ENCODE measurements at regions not wholly inside any gene's neighbourhood (a gene's known extent, or its start where the extent isn't known, plus 50 kb on each side); places are given as distances from the start of the nearest gene placed in this dataset.
"Not testable (repeated sequence)": the region's sequence is repeated elsewhere in the genome, so short reads cannot be mapped to it uniquely, and the experiment has no call there.

- not testable (repeated sequence) for DNase-seq (ENCODE audit: low read depth)
These were observed 111.0 kb downstream of the TMEM121 start for GRCh38 chr14:105637345-105637744.

GRCh38 chr14:105639969-105640931 is 113.9 kb downstream of the TMEM121 start:
- not testable (repeated sequence) for DNase-seq (ENCODE audit: low read depth)

- DNase-seq (ENCODE audit: low read depth), result no peak
These were observed 114.9 kb downstream of the TMEM121 start for GRCh38 chr14:105641075-105641937.

GRCh38 chr14:105641951-105642350 is 115.6 kb downstream of the TMEM121 start:
- DNase-seq (ENCODE audit: low read depth), result not testable (repeated sequence)

- not testable (repeated sequence) for DNase-seq (ENCODE audit: low read depth)
These were observed 116.1 kb downstream of the TMEM121 start for GRCh38 chr14:105642486-105642885.

- DNase-seq (ENCODE audit: low read depth), result not testable (repeated sequence)
These were observed 117.1 kb downstream of the TMEM121 start for GRCh38 chr14:105643406-105644052.

GRCh38 chr14:105644053-105644435 is 117.7 kb downstream of the TMEM121 start:
- not testable (repeated sequence) for DNase-seq (ENCODE audit: low read depth)

GRCh38 chr14:105644457-105644856 is 118.1 kb downstream of the TMEM121 start:
- DNase-seq (ENCODE audit: low read depth), result not testable (repeated sequence)

GRCh38 chr14:105644891-105645290 is 118.5 kb downstream of the TMEM121 start:
- DNase-seq (ENCODE audit: low read depth), result not testable (repeated sequence)

- DNase-seq (ENCODE audit: low read depth), result not testable (repeated sequence)
These were observed 119.0 kb downstream of the TMEM121 start for GRCh38 chr14:105645389-105645788.

GRCh38 chr14:105646175-105646574 is 119.8 kb downstream of the TMEM121 start:
- DNase-seq (ENCODE audit: low read depth), result no peak

- DNase-seq (ENCODE audit: low read depth), result not testable (repeated sequence)
These were observed 120.4 kb downstream of the TMEM121 start for GRCh38 chr14:105646711-105647281.

- DNase-seq (ENCODE audit: low read depth), result not testable (repeated sequence)
These were observed 121.0 kb downstream of the TMEM121 start for GRCh38 chr14:105647426-105647783.

GRCh38 chr14:105647784-105648608 is 121.6 kb downstream of the TMEM121 start:
- no peak for DNase-seq (ENCODE audit: low read depth)

- DNase-seq (ENCODE audit: low read depth), result not testable (repeated sequence)
These were observed 122.5 kb downstream of the TMEM121 start for GRCh38 chr14:105648609-105649535.

GRCh38 chr14:105652317-105652716 is 125.9 kb downstream of the TMEM121 start:
- DNase-seq (ENCODE audit: low read depth), result not testable (repeated sequence)

GRCh38 chr14:105653921-105654320 is 127.5 kb downstream of the TMEM121 start:
- DNase-seq (ENCODE audit: low read depth), result not testable (repeated sequence)

GRCh38 chr14:105659255-105659654 is 132.9 kb downstream of the TMEM121 start:
- DNase-seq (ENCODE audit: low read depth), result not testable (repeated sequence)

- DNase-seq (ENCODE audit: low read depth), result no peak
These were observed 133.6 kb downstream of the TMEM121 start for GRCh38 chr14:105659935-105660527.
